IMR-90 (cell line): ENCODE measurements at regions not wholly inside any gene's neighbourhood (a gene's known extent, or its start where the extent isn't known, plus 50 kb on each side); places are given as distances from the start of the nearest gene placed in this dataset.

Source experiments
- ATAC-seq: fragments of 200-7000 bp; cut with Tn5 transposase; 2 replicates; pipeline ENCODE4 v1.9.1; 2020; ENCODE audit warnings: low read depth, mild to moderate bottlenecking, moderate library complexity
- BruUV-seq: library from RNA; stranded (reverse); fragments of 400-500 nt; replicated peaks from 2 replicates; lab custom pipeline; 2021; lab: Mats Ljungman, UMichigan
- CTCF ChIA-PET: fragments of 300-600 bp; formaldehyde crosslinking; extraction: SDS; loops from one replicate; lab custom pipeline; 2021; ENCODE audit warnings: antibody characterized with exemption; lab: Yijun Ruan, JAX
- POLR2A ChIA-PET: fragments of 300-600 bp; sonication (Branson Sonifier 250); formaldehyde crosslinking; loops from one replicate; lab custom pipeline; 2022; ENCODE audit warnings: antibody characterized with exemption; ENCODE audit not compliant: unreplicated experiment; lab: Charles Lee
- DNase-seq: peaks from one replicate; pipeline ENCODE4 v3.0.0; 2013
- H2AFZ ChIP-seq: replicated peaks from 2 replicates; pipeline ENCODE3; 2013; ENCODE audit warnings: low read length, mild to moderate bottlenecking; ENCODE audit not compliant: poor library complexity
- H2AK5ac ChIP-seq: 2 replicates; pipeline ENCODE4 v1.6.1; 2013; ENCODE audit warnings: low read depth, low read length, inconsistent platforms
- H2AK9ac ChIP-seq: replicated peaks from 2 replicates; pipeline ENCODE3; 2013; ENCODE audit warnings: mild to moderate bottlenecking, low read depth, low read length, moderate library complexity; ENCODE audit not compliant: poor library complexity
- H2BK120ac ChIP-seq: 2 replicates; pipeline ENCODE4 v1.6.1; 2013; ENCODE audit warnings: low read depth, low read length, inconsistent platforms
- H2BK15ac ChIP-seq: 3 replicates; pipeline ENCODE4 v1.6.1; 2013; ENCODE audit warnings: low read depth, low read length, inconsistent platforms
- H2BK20ac ChIP-seq: 2 replicates; pipeline ENCODE4 v1.6.1; 2013; ENCODE audit warnings: low read depth, mild to moderate bottlenecking, inconsistent platforms, low read length, moderate library complexity
- H2BK5ac ChIP-seq: 2 replicates; pipeline ENCODE4 v1.6.1; 2013; ENCODE audit warnings: mild to moderate bottlenecking, low read depth, low read length, inconsistent platforms; ENCODE audit not compliant: poor library complexity, severe bottlenecking
- H3K14ac ChIP-seq: replicated peaks from 2 replicates; pipeline ENCODE4 v1.6.1; 2013; ENCODE audit warnings: low read depth, low read length, inconsistent platforms
- H3K18ac ChIP-seq: 2 replicates; pipeline ENCODE4 v1.6.1; 2013; ENCODE audit warnings: low read depth, low read length, control low read depth
- H3K23ac ChIP-seq: 2 replicates; pipeline ENCODE4 v1.6.1; 2013; ENCODE audit warnings: low read depth, low read length, inconsistent platforms
- H3K27ac ChIP-seq: 2 replicates; pipeline ENCODE4 v1.5.1; 2013; ENCODE audit warnings: mild to moderate bottlenecking, control low read depth, low read length; ENCODE audit not compliant: insufficient read depth
- H3K27me3 ChIP-seq: 2 replicates; pipeline ENCODE4 v1.6.1; 2013; ENCODE audit warnings: low read length; ENCODE audit not compliant: control insufficient read depth, insufficient read depth
- H3K36me3 ChIP-seq: 2 replicates; pipeline ENCODE4 v1.6.1; 2013; ENCODE audit warnings: low read length, mixed read lengths; ENCODE audit not compliant: control insufficient read depth, insufficient read depth
- H3K4ac ChIP-seq: 2 replicates; pipeline ENCODE4 v1.6.1; 2013; ENCODE audit warnings: low read depth, low read length, inconsistent platforms
- H3K4me1 ChIP-seq: 2 replicates; pipeline ENCODE4 v1.6.1; 2013; ENCODE audit warnings: low read length, mixed read lengths; ENCODE audit not compliant: control insufficient read depth, insufficient read depth
- H3K4me2 ChIP-seq: 2 replicates; pipeline ENCODE4 v1.6.1; 2013; ENCODE audit warnings: low read depth, mild to moderate bottlenecking, control low read depth, low read length, moderate library complexity
- H3K4me3 ChIP-seq: 2 replicates; pipeline ENCODE4 v1.5.1; 2013; ENCODE audit warnings: low read depth, mild to moderate bottlenecking, control low read depth, low read length, moderate library complexity; ENCODE audit not compliant: insufficient read depth
- H3K56ac ChIP-seq: 2 replicates; pipeline ENCODE4 v1.6.1; 2013; ENCODE audit warnings: low read length, inconsistent platforms; ENCODE audit not compliant: insufficient read depth; ENCODE audit errors: extremely low read depth
- H3K79me1 ChIP-seq, 2 experiments: 2 replicates each; pipeline ENCODE4 v1.6.1; 2013; ENCODE audit warnings: low read length in 2 of 2, inconsistent platforms in 1 of 2, low read depth in 1 of 2
- H3K9ac ChIP-seq: 2 replicates; pipeline ENCODE4 v1.6.1; 2013; ENCODE audit warnings: low read depth, low read length, control low read depth
- H3K9me1 ChIP-seq: 2 replicates; pipeline ENCODE4 v1.6.1; 2013; ENCODE audit warnings: low read length, inconsistent platforms; ENCODE audit not compliant: insufficient read depth
- H3K9me3 ChIP-seq: 2 replicates; pipeline ENCODE4 v1.6.1; 2013; ENCODE audit warnings: low read length; ENCODE audit not compliant: control insufficient read depth, insufficient read depth
- H4K20me1 ChIP-seq: 2 replicates; pipeline ENCODE4 v1.6.1; 2013; ENCODE audit warnings: low read length, inconsistent platforms; ENCODE audit not compliant: insufficient read depth
- H4K5ac ChIP-seq: 2 replicates; pipeline ENCODE4 v1.6.1; 2013; ENCODE audit warnings: mild to moderate bottlenecking, low read depth, low read length, control low read depth
- H4K8ac ChIP-seq, 2 experiments: 2 replicates each; pipeline ENCODE4 v1.6.1; 2013; ENCODE audit warnings: low read depth in 2 of 2, low read length in 2 of 2, control low read depth in 1 of 2, inconsistent platforms in 1 of 2
- H4K91ac ChIP-seq: 2 replicates; pipeline ENCODE4 v1.6.1; 2013; ENCODE audit warnings: low read depth, low read length, inconsistent platforms; ENCODE audit not compliant: insufficient read depth
- BHLHE40 ChIP-seq: fragments of 150-350 bp; IDR thresholded peaks from 2 replicates; pipeline ENCODE4 v1.6.1; 2016; ENCODE audit warnings: mild to moderate bottlenecking, low read depth, low read length
- CEBPB ChIP-seq: IDR thresholded peaks from 2 replicates; pipeline ENCODE4 v1.6.1; 2012; ENCODE audit warnings: low read depth, low read length, improper control_type of control experiment
- CHD1 ChIP-seq: IDR thresholded peaks from 2 replicates; pipeline ENCODE4 v1.6.1; 2012; ENCODE audit warnings: low read depth, low read length, improper control_type of control experiment
- CTCF ChIP-seq: conservative IDR thresholded peaks from 2 replicates; pipeline ENCODE4 v1.5.1; 2012; ENCODE audit warnings: mild to moderate bottlenecking, low read depth, low read length, improper control_type of control experiment
- FOS ChIP-seq: fragments of 150-350 bp; IDR thresholded peaks from 2 replicates; pipeline ENCODE4 v1.6.1; 2016; ENCODE audit warnings: low read depth, low read length
- MAFK ChIP-seq: IDR thresholded peaks from 2 replicates; pipeline ENCODE4 v1.6.1; 2012; ENCODE audit warnings: low read depth, low read length, improper control_type of control experiment
- MAZ ChIP-seq: IDR thresholded peaks from 2 replicates; pipeline ENCODE4 v1.6.1; 2012; ENCODE audit warnings: low read depth, mild to moderate bottlenecking, low read length, improper control_type of control experiment, moderate library complexity, borderline replicate concordance
- MXI1 ChIP-seq: IDR thresholded peaks from 2 replicates; pipeline ENCODE4 v1.6.1; 2012; ENCODE audit warnings: low read depth, mild to moderate bottlenecking, low read length, moderate library complexity, borderline replicate concordance
- NFE2L2 ChIP-seq: fragments of 150-350 bp; IDR thresholded peaks from 2 replicates; pipeline ENCODE4 v1.6.1; 2016; ENCODE audit warnings: low read depth, mild to moderate bottlenecking, low read length
- POLR2A ChIP-seq: IDR thresholded peaks from 2 replicates; pipeline ENCODE4 v1.6.1; 2012; ENCODE audit warnings: mild to moderate bottlenecking, low read depth, low read length
- RAD21 ChIP-seq: IDR thresholded peaks from 2 replicates; pipeline ENCODE4 v1.6.1; 2012; ENCODE audit warnings: low read length, improper control_type of control experiment
- RCOR1 ChIP-seq: IDR thresholded peaks from 2 replicates; pipeline ENCODE4 v1.6.1; 2012; ENCODE audit warnings: mild to moderate bottlenecking, low read length, improper control_type of control experiment; ENCODE audit not compliant: insufficient replicate concordance
- RFX5 ChIP-seq: IDR thresholded peaks from 2 replicates; pipeline ENCODE4 v1.8.0; 2012; ENCODE audit warnings: low read depth, mild to moderate bottlenecking, low read length, moderate library complexity
- SMC3 ChIP-seq: fragments of 150-350 bp; IDR thresholded peaks from 2 replicates; pipeline ENCODE4 v1.6.1; 2016; ENCODE audit warnings: low read depth, mild to moderate bottlenecking, antibody characterized with exemption, low read length, moderate library complexity
- USF2 ChIP-seq: fragments of 150-350 bp; IDR thresholded peaks from 2 replicates; pipeline ENCODE4 v1.6.1; 2017; ENCODE audit warnings: mild to moderate bottlenecking, antibody characterized with exemption, low read length, low read depth
- WGBS, 2 experiments: methylation state at CpG; one replicate each; pipeline versions ENCODE4 v1.1.5 to v1.1.7; 2013; ENCODE audit warnings: missing lambda C conversion rate in 2 of 2; ENCODE audit not compliant: insufficient read length in 1 of 2; ENCODE audit errors: extremely low coverage in 2 of 2; 5-methylcytosine and 5-hydroxymethylcytosine counted together
- dilution Hi-C: fragments of 300-500 bp; cut with HindIII; formaldehyde crosslinking; loops from one replicate; pipeline ENCODE4 v1.14.3; 2018; ENCODE audit warnings: low sequenced_read_pairs; ENCODE audit not compliant: unreplicated experiment
- in situ Hi-C: fragments of 300-500 bp; cut with MboI; formaldehyde crosslinking; loops from 3 replicates; pipeline ENCODE4 v1.14.3; 2019; ENCODE audit warnings: low sequenced_read_pairs, inconsistent platforms, mixed read lengths
- intact Hi-C: fragments of 100-400 bp; cut with micrococcal nuclease; formaldehyde crosslinking; loops from 2 replicates; pipeline ENCODE4 v1.10.0; 2022
- TF ChIP-seq, protein P1 (sequence below): fragments of 150-350 bp; IDR thresholded peaks from 2 replicates; pipeline ENCODE4 v1.6.1; 2016; ENCODE audit warnings: low read depth, mild to moderate bottlenecking, low read length, moderate library complexity, borderline replicate concordance

GRCh38 chrX:129006491-129006890 is 516.8 kb downstream of the SMARCA1 start:
- dilution Hi-C loops (no loop called here), in situ Hi-C loops (no loop called here), intact Hi-C loops (no loop called here)
- no CpG with 5 or more reads among the region's 5 CpGs for WGBS, 2 experiments
- TF ChIP-seq SMC3 (no peak), MAFK (no peak), MXI1 (no peak), POLR2A (no peak), CTCF (no peak), NFE2L2 (no peak), BHLHE40 (no peak), CHD1 (no peak), RCOR1 (no peak), USF2 (no peak), RFX5 (no peak), CEBPB (no peak), FOS (no peak), MAZ (no peak), RAD21 (no peak)
- TF ChIP-seq, protein P1, sequence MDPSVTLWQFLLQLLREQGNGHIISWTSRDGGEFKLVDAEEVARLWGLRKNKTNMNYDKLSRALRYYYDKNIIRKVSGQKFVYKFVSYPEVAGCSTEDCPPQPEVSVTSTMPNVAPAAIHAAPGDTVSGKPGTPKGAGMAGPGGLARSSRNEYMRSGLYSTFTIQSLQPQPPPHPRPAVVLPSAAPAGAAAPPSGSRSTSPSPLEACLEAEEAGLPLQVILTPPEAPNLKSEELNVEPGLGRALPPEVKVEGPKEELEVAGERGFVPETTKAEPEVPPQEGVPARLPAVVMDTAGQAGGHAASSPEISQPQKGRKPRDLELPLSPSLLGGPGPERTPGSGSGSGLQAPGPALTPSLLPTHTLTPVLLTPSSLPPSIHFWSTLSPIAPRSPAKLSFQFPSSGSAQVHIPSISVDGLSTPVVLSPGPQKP, result no peak
- H2AK9ac ChIP-seq, result no peak overlapping the region
- H2AK5ac ChIP-seq, result no peak overlapping the region
- H3K4ac ChIP-seq, result no peak overlapping the region
- no peak overlapping the region for H2BK5ac ChIP-seq
- no peaks in the 10 kb centered on the region for H3K27me3 ChIP-seq
- no peak overlapping the region for H2AFZ ChIP-seq
- no peak overlapping the region for H4K5ac ChIP-seq
- no peaks in the 10 kb centered on the region for H3K4me1 ChIP-seq
- no peak overlapping the region for H4K91ac ChIP-seq
- no peak overlapping the region for H4K8ac ChIP-seq
- no peak overlapping the region for H3K27ac ChIP-seq
- no peak overlapping the region for H2BK15ac ChIP-seq
- no peak overlapping the region for H3K9ac ChIP-seq
- ChIA-PET CTCF (no interaction called here), POLR2A (no interaction called here)
- ATAC-seq, result no peak
- no peak overlapping the region for H3K56ac ChIP-seq
- no peaks in the 10 kb centered on the region for H3K79me1 ChIP-seq
- no peak overlapping the region for H2BK120ac ChIP-seq
- BruUV-seq, result no TSS peak
- no peaks in the 10 kb centered on the region for H4K20me1 ChIP-seq
- H3K9me1 ChIP-seq, result no peaks in the 10 kb centered on the region
- no peaks in the 10 kb centered on the region; the same call in 1 of the 2 replicates for H3K9me3 ChIP-seq
- no peak overlapping the region for H3K23ac ChIP-seq
- H3K18ac ChIP-seq, result no peak overlapping the region
- no peak overlapping the region for H2BK20ac ChIP-seq
- no peak overlapping the region for H3K14ac ChIP-seq
- H3K4me3 ChIP-seq, result no peak overlapping the region
- DNase-seq, result no peak
- H3K4me2 ChIP-seq, result no peak overlapping the region
- H3K36me3 ChIP-seq, result no peaks in the 10 kb centered on the region
